D721Med (cell line): ENCODE measurements at regions not wholly inside any gene's neighbourhood (a gene's known extent, or its start where the extent isn't known, plus 50 kb on each side); places are given as distances from the start of the nearest gene placed in this dataset.
A peak's percentile ranks its signal among the peaks of the same experiment; 100 is the strongest.

Experiments
- DNase-seq: peaks from one replicate; pipeline ENCODE4 v3.0.0; 2011; ENCODE audit warnings: low spot score; ENCODE audit not compliant: insufficient read length
- FAIRE-seq: peaks from 2 replicates; lab custom pipeline; 2011; peaks lifted over from hg19 to GRCh38; lab: Jason Lieb, UNC
- TF ChIP-seq, protein P1 (sequence below): IDR thresholded peaks from 2 replicates; pipeline ENCODE4 v1.5.1; 2012; ENCODE audit warnings: mild to moderate bottlenecking, control low read depth; ENCODE audit not compliant: insufficient read depth; ENCODE audit errors: missing control alignments

DNA sequence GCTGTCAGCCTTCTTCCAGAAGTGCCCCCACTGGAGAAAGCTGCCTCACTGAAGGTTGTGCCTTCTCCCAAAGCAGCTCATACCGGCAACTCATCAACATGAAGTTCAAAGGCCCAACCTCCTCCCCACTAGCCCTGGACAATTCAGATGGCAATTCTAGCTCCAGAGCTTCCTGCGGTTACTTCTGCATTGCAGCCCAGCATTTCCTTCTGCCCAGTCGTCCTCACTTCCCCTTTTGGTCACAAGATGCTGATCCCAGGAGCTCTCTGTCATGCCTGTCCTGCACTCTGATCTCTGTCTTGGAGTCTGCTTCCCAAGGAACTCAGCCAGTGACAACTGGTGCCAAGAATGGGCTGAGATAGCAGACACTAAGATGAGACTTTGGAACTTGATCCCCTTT lies 178.2 kb upstream of the SOX9 start:
- DNase-seq: no peak
- TF ChIP-seq, protein P1, sequence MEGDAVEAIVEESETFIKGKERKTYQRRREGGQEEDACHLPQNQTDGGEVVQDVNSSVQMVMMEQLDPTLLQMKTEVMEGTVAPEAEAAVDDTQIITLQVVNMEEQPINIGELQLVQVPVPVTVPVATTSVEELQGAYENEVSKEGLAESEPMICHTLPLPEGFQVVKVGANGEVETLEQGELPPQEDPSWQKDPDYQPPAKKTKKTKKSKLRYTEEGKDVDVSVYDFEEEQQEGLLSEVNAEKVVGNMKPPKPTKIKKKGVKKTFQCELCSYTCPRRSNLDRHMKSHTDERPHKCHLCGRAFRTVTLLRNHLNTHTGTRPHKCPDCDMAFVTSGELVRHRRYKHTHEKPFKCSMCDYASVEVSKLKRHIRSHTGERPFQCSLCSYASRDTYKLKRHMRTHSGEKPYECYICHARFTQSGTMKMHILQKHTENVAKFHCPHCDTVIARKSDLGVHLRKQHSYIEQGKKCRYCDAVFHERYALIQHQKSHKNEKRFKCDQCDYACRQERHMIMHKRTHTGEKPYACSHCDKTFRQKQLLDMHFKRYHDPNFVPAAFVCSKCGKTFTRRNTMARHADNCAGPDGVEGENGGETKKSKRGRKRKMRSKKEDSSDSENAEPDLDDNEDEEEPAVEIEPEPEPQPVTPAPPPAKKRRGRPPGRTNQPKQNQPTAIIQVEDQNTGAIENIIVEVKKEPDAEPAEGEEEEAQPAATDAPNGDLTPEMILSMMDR: no peak
- no peak for FAIRE-seq

DNA sequence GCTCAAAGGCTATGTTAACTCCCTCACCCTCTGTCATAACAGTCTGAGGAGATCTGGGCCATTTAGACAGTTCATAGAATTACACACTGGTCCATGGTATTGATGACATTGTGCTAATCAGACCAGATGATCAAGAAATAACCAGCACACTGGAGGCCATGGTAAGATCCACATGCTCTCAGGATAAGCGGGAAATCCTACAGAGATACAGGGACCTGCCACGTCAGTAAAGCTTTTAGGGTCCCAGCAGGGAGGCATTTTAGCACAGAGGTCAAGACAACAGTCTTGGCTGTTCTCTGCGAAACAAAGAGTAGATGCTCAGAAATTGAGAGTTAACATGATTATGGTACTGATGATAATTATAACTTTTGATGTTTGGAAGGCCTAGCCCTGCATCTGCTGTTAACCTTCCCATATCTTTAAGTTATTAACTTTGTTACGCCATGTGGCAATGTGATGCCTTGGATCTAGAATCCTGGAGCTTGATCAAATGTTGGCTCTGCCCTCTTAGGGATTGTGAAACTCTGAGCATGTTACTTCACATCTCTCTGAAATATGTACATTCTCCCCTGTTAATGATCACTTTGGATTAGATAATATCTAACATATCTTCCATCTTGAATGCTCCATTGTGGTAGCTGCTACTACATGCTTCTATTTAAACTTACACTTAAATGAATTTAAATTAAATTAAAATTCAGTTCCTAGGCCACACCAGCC lies 172.0 kb upstream of the SOX9 start:
- TF ChIP-seq, protein P1: no peak
- FAIRE-seq (no peak), DNase-seq (no peak)

DNA sequence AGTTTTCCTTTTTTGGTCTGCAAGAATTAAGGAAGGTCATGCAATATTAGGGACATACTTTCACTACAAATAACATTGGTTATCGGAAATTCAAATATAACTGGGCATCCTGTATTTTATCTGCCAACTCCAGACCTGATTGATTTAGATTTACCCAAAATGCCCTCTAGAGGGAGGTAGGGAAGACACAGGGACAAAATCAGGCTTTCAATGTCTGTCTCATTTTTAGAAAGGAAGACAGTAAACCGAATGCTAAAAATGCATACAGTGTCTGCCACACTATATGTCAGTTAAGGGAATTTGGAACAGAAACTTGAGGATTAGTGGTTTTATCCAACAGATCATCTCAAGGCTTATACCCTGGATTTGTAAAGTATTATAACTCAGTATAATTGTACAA lies 161.7 kb upstream of the SOX9 start:
- no peak for DNase-seq
- TF ChIP-seq, protein P1: peak; percentile 60
- no peak for FAIRE-seq

DNA sequence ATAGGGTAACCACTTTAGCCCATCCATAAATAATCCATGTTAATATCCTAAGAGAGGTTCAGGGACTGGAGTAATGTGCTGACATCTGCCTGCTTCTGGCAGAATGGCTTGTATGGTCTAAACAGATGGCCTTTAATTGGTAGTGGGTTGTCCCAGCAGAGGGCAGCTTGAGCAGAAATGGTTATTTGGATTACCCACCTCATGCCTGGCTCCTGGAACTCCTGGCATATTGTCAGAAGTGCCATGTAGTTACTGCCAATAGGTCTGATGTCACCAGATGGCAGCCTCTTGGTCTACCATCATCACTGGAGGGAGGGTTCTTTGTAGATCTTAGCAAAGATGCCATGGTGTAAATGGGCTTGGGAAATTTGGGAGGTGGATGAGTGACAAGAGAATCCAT lies 157.5 kb upstream of the SOX9 start:
- DNase-seq: no peak
- FAIRE-seq: no peak
- TF ChIP-seq, protein P1: peak; percentile 22

DNA sequence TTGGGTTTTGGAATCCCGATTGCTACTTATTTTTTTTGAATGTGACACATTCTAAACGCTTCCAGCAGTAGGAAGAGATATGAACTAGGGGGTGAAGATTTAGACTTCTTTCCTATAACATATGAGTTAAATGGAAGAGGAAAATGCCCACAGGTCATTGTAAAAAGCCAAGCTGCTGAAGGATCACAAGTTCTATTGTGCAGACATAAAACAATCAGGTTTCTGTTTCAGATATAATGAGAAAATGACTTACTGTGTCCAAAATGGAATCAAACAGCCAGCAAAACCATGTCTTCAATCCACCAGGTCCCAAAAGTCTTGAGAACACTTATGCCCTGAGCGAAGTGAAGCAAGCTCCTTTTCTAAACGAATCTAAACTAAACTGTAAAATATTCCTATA lies 157.0 kb upstream of the SOX9 start:
- TF ChIP-seq, protein P1: no peak
- DNase-seq (no peak), FAIRE-seq (no peak)

DNA sequence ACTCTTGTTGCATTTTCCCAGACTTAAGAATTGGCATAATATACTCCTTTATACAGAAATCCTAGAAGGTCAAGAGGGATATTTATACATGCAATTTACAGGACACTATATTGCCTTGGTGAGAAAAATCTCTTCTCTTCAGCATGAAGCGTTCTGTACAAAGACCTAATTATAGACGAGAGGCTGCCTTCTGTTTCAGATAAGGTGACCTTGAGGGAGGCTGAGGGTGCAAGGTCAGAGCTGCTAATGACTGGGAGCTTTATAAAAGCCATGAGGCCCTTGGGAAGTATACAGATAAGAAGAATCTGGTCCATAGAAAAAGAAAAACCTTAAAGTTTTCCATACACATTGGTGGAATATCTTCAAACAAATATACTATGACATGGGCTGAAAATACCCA lies 156.3 kb upstream of the SOX9 start:
- DNase-seq: no peak
- TF ChIP-seq, protein P1: no peak
- no peak for FAIRE-seq

DNA sequence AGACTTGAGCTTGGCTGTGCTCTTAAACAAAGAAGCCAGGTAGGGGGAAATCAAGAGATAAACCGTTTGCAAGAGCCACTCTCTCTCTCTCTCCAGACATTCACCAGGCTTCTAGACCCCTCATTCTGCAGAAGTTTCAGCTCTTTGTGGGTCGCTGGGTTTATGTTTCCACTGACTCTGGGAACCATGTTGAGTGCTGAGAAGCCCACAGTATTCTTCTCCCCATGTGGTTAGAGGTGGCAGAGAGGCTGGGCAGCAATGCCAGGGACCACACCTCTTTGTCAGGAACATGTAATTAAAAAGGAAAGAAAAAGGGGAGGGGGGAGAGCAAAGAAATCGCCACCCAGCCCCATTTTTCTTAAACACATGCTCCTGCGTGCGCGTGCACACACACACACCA lies 154.8 kb upstream of the SOX9 start:
- no peak for FAIRE-seq
- TF ChIP-seq, protein P1: no peak

More for the DNA sequence above, 154.8 kb upstream of the SOX9 start:
- DNase-seq: no peak
